NCI-H446 treated with DMSO at 0.1 percent for 48 hours (cell line): ENCODE measurements at regions not wholly inside any gene's neighbourhood (a gene's known extent, or its start where the extent isn't known, plus 50 kb on each side); places are given as distances from the start of the nearest gene placed in this dataset.

Experiments used
- DNase-seq: peaks from one replicate; lab custom pipeline; 2025; lab: John Stamatoyannopoulos, UW

DNA sequence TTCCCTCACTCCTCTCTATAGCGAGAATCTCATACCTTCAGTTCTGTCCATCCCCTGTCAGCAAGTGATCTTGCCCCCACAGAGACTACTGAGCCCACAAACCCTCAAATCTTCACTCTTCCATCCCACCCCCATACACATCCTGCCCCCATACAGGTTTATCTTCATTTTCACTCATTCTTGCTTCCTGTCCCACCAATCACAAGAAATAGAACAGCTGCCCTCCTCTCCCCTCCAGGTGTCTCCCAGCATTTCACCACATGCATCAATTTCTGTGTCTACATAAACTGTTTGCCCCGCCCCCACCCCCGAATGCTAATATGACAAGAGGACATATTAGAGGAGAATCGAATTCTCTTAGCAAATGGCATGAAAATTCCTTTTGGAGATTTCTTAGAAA lies 54.9 kb upstream of the CARMIL1 start:
- no peak for DNase-seq

- no peak for DNase-seq
These were observed 51.3 kb upstream of the CARMIL1 start for GRCh38 chr6:25227854-25228253.
